ENCODE measurements at regions not wholly inside any gene's neighbourhood (a gene's known extent, or its start where the extent isn't known, plus 50 kb on each side); places are given as distances from the start of the nearest gene placed in this dataset.

DNA sequence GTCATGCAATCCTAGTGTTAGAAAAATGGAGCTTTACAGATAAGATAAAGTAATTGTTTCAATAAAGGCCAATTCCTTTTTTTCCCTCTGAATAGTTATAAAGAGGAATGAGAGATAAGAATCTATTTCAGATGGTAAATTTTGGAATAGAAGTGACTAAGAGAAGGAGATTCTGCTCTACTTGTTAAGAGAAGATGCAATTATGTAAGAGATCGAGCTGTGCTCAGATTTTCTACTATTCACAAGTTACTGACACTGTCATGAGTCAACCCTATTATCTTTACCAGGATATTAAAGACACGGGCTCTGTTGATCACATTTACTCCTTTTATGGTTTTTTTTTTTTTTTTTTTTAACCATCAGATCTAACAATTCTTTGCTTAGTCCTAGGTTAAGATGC is 511.3 kb downstream of the ARL4A start:
- no peak for ATAC-seq
- intact Hi-C loops (cut with DNase I): loop anchor here in 1 of 10 donors (10.0 kb wide), 1 partner anchor 514 kb away; the partner anchor contains the start of gene ARL4A
- no peak for TF ChIP-seq POLR2A (IDR thresholded peaks at IDR 0.05)
- TF ChIP-seq, protein P1, sequence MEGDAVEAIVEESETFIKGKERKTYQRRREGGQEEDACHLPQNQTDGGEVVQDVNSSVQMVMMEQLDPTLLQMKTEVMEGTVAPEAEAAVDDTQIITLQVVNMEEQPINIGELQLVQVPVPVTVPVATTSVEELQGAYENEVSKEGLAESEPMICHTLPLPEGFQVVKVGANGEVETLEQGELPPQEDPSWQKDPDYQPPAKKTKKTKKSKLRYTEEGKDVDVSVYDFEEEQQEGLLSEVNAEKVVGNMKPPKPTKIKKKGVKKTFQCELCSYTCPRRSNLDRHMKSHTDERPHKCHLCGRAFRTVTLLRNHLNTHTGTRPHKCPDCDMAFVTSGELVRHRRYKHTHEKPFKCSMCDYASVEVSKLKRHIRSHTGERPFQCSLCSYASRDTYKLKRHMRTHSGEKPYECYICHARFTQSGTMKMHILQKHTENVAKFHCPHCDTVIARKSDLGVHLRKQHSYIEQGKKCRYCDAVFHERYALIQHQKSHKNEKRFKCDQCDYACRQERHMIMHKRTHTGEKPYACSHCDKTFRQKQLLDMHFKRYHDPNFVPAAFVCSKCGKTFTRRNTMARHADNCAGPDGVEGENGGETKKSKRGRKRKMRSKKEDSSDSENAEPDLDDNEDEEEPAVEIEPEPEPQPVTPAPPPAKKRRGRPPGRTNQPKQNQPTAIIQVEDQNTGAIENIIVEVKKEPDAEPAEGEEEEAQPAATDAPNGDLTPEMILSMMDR (IDR thresholded peaks at IDR 0.05): no peak

DNA sequence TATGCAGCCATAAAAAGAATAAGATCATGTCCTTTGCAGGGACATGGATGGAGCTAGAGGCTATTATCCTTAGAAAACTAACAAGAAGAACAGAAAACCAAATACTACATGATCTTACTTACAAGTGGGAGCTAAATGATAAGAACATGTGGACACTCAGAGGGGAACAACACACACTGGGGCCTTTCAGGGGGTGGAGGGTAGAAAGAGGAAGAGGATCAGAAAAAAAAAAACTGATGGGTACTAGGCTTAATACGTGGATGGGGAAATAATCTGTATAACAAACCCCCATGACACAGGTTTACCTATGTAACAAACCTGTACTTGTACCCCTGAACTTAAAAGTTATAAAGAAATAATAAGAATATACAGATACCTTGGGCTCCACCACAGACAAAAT is 514.2 kb downstream of the ARL4A start:
- H3K27ac ChIP-seq: no peak overlapping the region
- H3K36me3 ChIP-seq: no peaks in the 10 kb centered on the region
- intact Hi-C loops (cut with DNase I): no loop called here
- H3K27me3 ChIP-seq: no peaks in the 10 kb centered on the region
- 49 to 60% (median 58%) methylated on average over 1 of the region's 1 CpG for WGBS, 4 donors
- TF ChIP-seq, protein P1 (IDR thresholded peaks at IDR 0.05): no peak
- no peak for TF ChIP-seq POLR2A (IDR thresholded peaks at IDR 0.05)
- DNase-seq (no peak), ATAC-seq (no peak)
- H3K9me3 ChIP-seq: peaks cover 0 to 7% (median 0%) of the 10 kb centered on the region in 12 donors
- H3K4me3 ChIP-seq: no peak overlapping the region
- H3K4me1 ChIP-seq: peaks cover 0 to 3% (median 0%) of the 10 kb centered on the region in 12 donors

More for the DNA sequence above, 511.3 kb downstream of the ARL4A start:
- Histone ChIP-seq H3K4me3 (no peak overlapping the region), H3K27me3 (no peaks in the 10 kb centered on the region), H3K27ac (no peak overlapping the region), H3K36me3 (no peaks in the 10 kb centered on the region), H3K9me3 (no peaks in the 10 kb centered on the region), H3K4me1 (peaks cover 0 to 3% (median 0%) of the 10 kb centered on the region in 12 donors)
- 68 to 76% (median 71%) methylated on average over 2 of the region's 2 CpGs for WGBS, 4 donors
- no peak for DNase-seq

DNA sequence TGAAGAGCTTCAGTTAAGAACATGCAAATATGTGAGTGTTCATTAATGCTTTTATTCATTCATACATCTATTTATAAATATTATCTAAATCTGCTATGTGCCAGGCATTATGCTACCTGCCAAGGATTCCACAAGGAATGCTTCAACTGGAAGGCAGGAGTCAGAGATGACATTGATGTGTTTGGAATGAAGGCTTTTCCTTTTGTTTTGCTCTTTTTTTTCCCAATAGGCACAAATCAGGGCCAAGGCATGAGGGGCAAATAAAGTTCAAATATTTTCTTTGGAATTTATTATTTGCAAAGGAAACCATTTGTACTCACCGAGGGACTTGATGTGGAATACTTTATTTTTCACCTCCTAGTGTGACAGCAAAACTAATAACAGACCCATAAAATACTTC is 530.3 kb downstream of the ARL4A start:
- Histone ChIP-seq H3K27ac (no peak overlapping the region), H3K9me3 (no peaks in the 10 kb centered on the region), H3K36me3 (no peaks in the 10 kb centered on the region), H3K27me3 (no peaks in the 10 kb centered on the region), H3K4me1 (peaks cover 0 to 15% (median 8%) of the 10 kb centered on the region in 12 donors), H3K4me3 (no peak overlapping the region)
- TF ChIP-seq POLR2A (IDR thresholded peaks at IDR 0.05): no peak
- TF ChIP-seq, protein P1 (IDR thresholded peaks at IDR 0.05): no peak
- DNase-seq: no peak
- intact Hi-C loops (cut with DNase I): no loop called here
- peak in 1 of 4 donors; percentile 20 for ATAC-seq
- WGBS, 4 donors: 15 to 34% (median 20%) methylated on average over 1 of the region's 1 CpG

DNA sequence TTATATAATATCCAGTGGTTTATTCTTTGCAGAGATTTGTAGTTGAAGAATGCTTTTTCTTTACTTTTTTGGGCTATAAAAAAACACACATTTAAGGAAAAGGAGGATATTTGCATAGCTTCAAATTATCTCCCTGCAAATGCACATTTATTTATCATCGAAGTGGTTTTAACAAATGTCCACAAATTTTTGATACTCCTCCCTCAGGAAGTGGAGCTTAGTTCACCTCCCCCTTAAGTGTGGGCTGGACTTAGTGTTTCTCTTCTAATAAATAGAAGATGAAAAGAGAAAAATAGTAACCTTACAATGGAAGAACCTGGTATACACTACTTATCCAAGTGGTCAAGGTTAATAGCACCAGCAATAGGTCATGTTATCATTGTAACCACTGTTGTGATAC is 537.6 kb downstream of the ARL4A start:
- DNase-seq (no peak), ATAC-seq (no peak)
- Histone ChIP-seq H3K9me3 (no peaks in the 10 kb centered on the region), H3K36me3 (no peaks in the 10 kb centered on the region), H3K4me1 (no peaks in the 10 kb centered on the region), H3K27ac (no peak overlapping the region), H3K4me3 (no peak overlapping the region), H3K27me3 (no peaks in the 10 kb centered on the region)
- WGBS, 4 donors: 70 to 84% (median 75%) methylated on average over 1 of the region's 1 CpG
- TF ChIP-seq, protein P1 (IDR thresholded peaks at IDR 0.05): no peak
- TF ChIP-seq POLR2A (IDR thresholded peaks at IDR 0.05): no peak
- intact Hi-C loops (cut with DNase I): no loop called here

Measured in heart left ventricle (tissue), 16 donors.